ENCODE measurements at regions not wholly inside any gene's neighbourhood (a gene's known extent, or its start where the extent isn't known, plus 50 kb on each side); places are given as distances from the start of the nearest gene placed in this dataset.

DNA sequence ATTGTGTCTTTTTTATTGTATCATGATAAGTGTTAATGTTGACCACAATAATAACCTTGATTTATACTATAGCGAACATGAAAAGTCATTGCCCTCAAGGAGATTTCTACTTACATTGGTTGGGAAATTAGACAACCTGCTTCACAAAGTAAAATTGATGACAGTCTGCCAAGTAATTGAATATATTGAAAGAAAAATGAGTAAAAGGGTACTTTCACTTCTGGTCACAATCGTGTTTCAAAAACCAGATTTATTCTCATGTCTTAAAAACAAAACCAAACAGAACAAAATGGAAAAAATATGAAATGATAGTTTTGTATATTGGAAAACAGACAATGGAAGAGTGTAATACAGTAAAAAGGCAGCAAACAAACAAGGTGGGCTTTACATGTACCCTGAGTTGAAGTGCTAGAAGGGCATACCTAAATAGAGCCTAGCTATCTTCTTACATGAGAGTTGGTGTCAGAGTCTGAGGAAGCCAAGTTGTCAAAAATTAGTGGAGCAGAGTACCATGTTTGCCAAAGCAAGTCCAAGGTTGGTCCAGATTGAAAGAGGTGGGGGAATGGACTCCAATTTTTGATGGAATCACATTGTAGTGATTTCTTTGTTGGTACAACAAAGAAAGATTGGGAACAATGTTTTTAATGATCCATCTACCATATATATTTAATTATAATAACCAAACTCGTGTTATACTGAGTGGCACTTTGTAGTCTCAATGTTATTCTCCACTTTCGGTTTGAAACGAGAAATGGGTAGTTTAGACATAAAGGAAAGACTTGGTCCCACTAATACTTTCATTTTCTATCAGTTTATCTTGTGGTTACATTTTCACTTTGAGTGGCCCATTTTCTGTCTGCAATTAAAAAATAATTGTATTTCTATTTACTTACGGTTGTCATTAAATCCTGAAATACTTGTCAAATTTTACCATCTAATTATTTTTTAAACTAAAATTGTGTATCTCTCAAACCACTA lies 775.6 kb downstream of the STIM2 start:
- CTCF ChIA-PET: no interaction called here

DNA sequence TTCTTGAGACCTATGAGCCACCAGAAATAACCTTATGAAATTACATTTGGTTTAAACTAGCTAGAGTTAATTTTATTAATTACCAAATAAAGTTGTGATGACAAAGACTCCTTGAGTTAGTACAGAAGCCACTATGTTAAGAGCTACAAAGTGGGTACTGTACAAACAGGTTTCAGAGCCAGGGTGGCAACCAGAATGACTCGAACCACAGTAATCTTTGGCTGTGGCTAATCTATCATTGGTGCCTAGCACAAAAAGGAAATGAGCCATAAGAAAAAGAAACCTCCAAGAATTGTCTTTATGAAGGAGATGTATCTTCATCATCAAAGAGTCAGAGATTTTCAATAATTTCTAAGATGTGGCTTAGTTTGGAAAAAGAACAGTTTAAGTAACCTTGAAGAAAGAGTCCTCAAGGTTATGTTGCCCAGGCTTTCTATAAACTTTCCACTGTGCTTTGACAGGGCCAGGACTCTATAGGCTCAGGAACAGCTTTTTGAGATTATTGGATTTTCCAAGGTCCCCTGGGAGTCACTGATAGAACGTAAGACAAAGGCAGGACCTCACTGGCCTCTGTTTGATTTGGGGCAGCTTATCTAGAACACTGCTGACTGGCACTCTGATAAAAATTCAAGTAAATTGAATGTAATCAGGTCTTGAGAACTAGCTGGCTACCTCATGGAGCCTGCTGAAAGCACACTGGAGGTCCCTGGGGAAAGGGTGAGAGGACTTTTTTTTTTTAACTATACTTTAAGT lies 777.7 kb downstream of the STIM2 start:
- WGBS (ENCODE audit: missing lambda C conversion rate): 9% methylated on average over 2 of the region's 2 CpGs
- FAIRE-seq: no peak
- TF ChIP-seq NR3C1 (IDR thresholded peaks at IDR 0.05): no peak
- TF ChIP-seq, protein P1, sequence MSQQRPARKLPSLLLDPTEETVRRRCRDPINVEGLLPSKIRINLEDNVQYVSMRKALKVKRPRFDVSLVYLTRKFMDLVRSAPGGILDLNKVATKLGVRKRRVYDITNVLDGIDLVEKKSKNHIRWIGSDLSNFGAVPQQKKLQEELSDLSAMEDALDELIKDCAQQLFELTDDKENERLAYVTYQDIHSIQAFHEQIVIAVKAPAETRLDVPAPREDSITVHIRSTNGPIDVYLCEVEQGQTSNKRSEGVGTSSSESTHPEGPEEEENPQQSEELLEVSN (IDR thresholded peaks at IDR 0.05; ENCODE audit: borderline replicate concordance, low read depth): no peak
- no peak for TF ChIP-seq CHD4 (IDR thresholded peaks at IDR 0.05; ENCODE audit: borderline replicate concordance)
- no peak for DNase-seq (ENCODE audit: low read depth in 1 of 2, low spot score in 1 of 2)
- POLR2A ChIA-PET: no interaction called here
- H3K4me2 ChIP-seq: no peak overlapping the region
- CTCF ChIA-PET: no interaction called here
- H3K4me1 ChIP-seq: no peaks in the 10 kb centered on the region
- H3K4me3 ChIP-seq: no peak overlapping the region
- H3K27ac ChIP-seq: no peak overlapping the region
- H3K9me3 ChIP-seq: no peaks in the 10 kb centered on the region
- ATAC-seq: no peak

More for the DNA sequence above, 775.6 kb downstream of the STIM2 start:
- WGBS (ENCODE audit: missing lambda C conversion rate): 13% methylated on average over 6 of the region's 6 CpGs
- Histone ChIP-seq H3K27ac (no peak overlapping the region), H3K9me3 (no peaks in the 10 kb centered on the region), H3K4me1 (no peaks in the 10 kb centered on the region), H3K4me3 (no peak overlapping the region), H3K4me2 (no peak overlapping the region)
- ATAC-seq (no peak), DNase-seq (ENCODE audit: low read depth in 1 of 2, low spot score in 1 of 2) (no peak), FAIRE-seq (no peak)
- TF ChIP-seq RAD21 (conservative IDR thresholded peaks at IDR 0.05 in 1 of 2, IDR thresholded peaks at IDR 0.05 in 1 of 2) (no peak), GATA3 (IDR thresholded peaks at IDR 0.05; ENCODE audit: borderline replicate concordance) (no peak), BHLHE40 (IDR thresholded peaks at IDR 0.05; ENCODE audit: low read depth, low read length) (no peak), REST (IDR thresholded peaks at IDR 0.05) (no peak), RARB (CRISPR knock-in tag; IDR thresholded peaks at IDR 0.05) (no peak), POLR2AphosphoS2 (conservative IDR thresholded peaks at IDR 0.05; ENCODE audit: low read length) (no peak), EP300 (IDR thresholded peaks at IDR 0.05) (no peak), NFE2L2 (conservative IDR thresholded peaks at IDR 0.05; ENCODE audit: low read length) (no peak)
- POLR2A ChIA-PET: no interaction called here

GRCh38 chr4:27643101-27643500 lies 782.5 kb downstream of the STIM2 start:
- TF ChIP-seq JUNB (IDR thresholded peaks at IDR 0.05) (no peak), CBX2 (IDR thresholded peaks at IDR 0.05; ENCODE audit: borderline replicate concordance, low read depth) (no peak), POLR2AphosphoS2 (conservative IDR thresholded peaks at IDR 0.05; ENCODE audit: low read length) (no peak), NFE2L2 (conservative IDR thresholded peaks at IDR 0.05; ENCODE audit: low read length) (no peak), MYC (IDR thresholded peaks at IDR 0.05; ENCODE audit: borderline replicate concordance, low read length) (no peak)
- FAIRE-seq (no peak), ATAC-seq (no peak), DNase-seq (ENCODE audit: low read depth in 1 of 2, low spot score in 1 of 2) (no peak)
- Histone ChIP-seq H3K9me3 (no peaks in the 10 kb centered on the region), H3K27ac (no peak overlapping the region), H3K4me2 (no peak overlapping the region), H3K4me1 (no peaks in the 10 kb centered on the region), H3K4me3 (no peak overlapping the region)
- ChIA-PET POLR2A (no interaction called here), CTCF (no interaction called here)
